ENCODE measurements at regions not wholly inside any gene's neighbourhood (a gene's known extent, or its start where the extent isn't known, plus 50 kb on each side); places are given as distances from the start of the nearest gene placed in this dataset.

DNA sequence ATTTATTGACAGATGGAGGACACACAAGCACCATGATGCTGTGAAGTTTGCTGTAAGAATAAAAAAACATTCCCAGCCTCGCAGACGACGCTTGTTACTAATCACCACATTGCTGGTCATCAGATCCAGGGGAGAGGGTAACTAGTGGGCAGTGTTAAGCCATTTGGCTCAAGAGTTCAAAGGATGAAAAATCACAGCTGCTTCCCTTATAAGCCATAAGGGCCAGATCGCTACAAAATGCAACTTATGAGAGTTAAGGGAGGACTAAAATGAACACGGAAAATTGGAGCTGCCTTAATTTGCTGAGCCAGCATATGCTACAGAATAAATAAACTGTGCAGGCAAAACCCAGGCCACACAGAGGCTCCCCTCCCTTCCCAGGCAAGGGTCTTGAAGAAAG lies 522.6 kb downstream of the TDRD15 start:
- no peak for DNase-seq

DNA sequence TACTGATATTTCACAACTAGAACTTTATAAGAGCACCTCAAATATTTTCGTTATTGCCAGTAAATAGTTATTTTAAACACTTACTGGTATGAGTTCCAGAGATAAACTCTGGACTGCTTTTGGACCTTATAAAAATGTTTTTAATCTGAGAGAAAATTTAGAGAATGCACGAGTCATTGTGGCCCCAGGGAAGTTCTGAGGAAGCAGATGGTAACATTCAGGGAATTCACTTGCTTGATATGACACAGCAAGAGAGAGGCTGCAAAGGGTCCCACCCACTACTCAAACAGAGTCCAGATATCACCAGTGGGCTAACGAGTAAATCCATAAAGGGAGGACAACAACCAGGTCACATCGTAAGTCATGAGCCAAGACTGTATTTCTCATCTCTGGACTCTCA lies 526.8 kb downstream of the TDRD15 start:
- no peak for DNase-seq

DNA sequence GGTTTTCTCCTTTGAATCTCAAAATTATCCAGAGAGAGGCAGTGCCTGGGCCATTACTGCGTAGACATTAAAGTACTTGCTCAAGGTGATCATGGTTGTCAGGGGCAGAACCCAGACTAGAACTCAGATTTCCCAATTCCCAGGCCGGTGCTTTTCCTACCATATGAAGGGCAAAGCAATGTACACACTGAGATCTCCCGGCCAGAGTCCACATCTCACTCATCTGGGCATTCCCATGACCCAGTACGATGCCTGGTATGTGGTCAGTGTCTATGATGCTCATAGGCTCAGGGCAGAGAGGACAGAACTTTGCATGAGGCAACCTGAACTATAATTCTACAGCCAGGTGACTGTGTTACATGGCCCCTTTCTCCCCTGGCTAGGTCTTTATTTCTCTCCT lies 531.4 kb downstream of the TDRD15 start:
- no peak for DNase-seq

DNA sequence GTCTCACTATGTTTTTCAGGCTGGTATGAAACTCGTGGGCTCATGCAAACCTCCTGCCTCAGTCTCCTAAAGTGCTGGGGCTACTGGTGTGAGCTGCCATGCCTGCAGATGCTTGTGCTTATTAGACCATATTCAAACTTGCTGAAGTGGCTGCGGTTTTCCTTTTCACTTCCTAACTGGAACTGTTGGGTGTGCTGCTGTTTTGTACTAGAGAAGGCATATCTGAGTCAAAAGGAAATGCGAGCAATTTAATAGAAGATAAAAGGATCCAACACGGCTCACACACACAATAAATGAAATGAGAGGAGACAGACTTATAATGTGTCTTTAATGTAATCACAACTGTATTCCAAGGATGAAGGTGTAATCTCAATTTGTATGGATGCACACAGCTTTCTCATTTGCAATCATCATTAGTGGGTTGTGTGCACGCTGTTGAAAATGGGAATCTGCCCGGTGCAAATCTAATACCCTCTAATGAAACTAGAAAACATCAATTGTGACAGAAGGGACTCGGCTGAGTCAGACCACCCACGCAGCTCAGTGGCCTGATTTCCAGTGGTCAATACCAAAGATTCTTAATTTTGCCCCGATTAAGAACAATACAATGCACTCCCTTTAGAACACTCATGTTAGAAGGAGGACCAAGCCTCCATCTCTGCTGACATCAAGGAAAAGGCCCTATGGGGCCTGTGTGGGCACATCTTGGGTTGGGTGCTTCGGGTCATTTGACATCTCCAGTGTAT lies 532.7 kb downstream of the TDRD15 start:
- no peak for DNase-seq

DNA sequence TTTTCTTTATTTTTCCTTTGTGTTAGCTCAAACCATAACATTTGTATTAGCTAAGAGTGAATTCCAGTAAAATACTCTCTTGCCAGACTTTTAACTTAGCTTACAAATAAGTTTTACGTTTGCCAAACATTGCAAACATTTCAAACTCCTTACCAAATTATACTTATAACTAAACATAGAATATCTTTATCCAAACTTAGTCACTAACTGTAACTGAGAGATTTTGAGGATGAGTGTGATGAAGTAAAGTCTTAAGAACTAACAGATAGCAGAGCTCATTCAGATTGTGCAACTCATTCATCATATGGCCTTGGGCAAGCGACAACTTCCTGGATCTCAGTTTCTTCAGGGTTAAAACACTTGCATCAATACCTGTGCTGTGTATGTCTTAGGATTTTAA lies 533.7 kb downstream of the TDRD15 start:
- no peak for DNase-seq

DNA sequence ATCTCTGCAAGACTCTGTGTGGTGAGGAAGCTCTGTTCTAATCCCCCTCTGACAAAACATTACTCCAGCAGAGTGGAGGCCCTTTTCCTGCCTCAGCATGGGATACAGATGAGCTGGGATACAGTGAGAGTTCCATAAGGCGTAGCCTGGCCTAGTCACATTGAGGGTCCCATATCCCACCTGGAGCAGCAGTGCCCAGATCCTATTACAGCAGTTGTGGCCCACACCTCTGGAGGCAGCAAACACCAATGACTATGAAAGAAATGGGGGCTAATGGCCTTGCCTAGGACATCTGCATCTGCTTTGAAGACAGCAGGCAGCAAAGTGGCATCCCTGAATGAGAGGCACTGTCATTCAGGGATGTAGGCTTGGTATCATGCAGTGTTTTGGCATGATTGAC lies 534.5 kb downstream of the TDRD15 start:
- no peak for DNase-seq

DNA sequence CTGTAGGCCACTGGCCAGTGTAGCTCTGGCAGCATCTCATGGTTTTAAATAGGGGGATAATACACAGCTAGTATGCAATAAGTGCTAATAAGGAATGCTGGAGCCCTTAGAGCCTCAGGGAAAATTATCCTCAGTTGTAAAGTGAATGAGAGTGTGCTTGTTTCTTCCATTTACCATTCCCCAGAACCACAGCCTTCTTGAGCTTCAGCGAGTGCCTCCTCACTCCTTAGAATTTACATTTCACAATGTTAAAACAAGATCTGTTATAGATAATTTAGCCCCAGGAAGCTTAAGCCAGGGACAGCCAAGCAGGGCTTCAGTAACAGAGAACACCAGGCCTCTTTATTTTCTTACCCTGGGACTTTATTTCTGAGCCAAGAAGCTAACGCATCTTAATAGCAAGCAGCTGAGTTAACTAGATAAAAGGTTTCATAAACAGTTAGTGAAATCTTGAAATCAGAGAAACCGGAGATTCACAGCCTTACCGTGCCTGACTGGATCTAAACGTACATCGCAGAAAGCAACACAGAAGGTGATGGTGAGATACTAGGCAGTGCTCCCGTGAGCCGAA lies 535.2 kb downstream of the TDRD15 start:
- DNase-seq = no peak

DNA sequence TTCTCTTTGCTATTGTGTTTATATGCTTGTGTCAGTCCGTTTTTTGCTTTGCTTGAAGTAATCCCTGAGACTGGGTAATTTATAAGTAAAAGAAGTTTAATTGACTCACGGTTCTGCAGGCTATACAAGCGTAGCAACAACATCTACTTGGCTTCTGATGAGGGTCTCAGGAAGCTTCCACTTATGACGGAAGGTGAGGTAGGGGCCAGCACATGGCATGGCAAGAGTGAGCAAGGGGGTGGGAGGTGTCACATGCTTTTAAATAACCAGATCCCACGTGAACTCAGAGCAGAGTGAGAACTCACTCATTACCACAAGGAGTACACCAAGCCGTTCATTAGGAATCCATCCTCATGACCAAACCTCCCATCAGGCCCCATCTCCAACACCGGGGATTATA lies 540.3 kb downstream of the TDRD15 start:
- no peak for DNase-seq

DNA sequence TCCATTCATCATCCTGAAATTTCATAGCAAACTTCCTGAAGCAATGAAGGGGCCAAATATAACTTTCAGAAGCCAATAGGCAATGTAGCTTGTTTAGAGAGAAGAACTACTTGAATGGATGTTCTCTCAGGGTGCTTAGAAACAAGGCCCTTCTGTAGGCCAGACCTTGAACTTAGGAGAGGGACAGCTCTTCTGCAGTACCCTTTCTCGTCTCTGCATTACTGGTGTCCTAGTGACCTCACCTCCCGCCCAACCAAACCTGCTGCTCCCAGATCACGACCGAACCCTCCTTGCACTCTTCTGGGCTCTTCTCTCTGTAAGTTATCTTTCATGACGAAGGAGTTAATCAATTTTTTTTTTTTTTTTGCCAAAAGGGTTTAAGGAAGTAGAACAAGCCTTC lies 543.9 kb downstream of the TDRD15 start:
- DNase-seq = no peak

DNA sequence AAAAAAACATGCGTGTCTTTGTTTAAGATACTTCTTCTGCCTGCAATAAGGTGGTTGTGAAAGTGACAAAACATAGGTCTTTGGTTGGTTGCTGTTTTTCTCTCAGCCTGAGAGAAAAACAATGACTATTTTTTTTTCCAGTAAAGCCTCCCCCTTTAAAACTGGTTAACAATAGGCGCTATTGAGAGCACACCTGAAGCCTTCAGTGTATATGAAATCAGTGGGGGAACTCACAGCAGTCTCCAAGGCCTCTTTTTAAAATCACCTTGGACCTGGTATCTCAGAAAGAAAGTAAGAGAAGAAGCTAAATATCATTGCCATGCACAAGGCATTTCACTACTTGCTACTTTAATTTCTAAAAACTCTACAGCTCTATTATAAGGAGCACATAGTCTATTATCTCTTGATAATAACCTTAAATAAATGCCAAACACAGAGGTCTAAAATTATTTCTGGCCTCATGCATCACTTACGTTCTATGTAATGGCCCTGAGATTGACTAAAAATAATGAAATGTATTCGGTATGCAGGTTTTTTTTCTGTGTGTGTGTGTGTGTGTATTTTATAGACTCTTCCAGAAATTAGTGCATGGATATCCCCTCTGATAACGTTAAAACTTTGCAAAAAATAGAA lies 544.4 kb downstream of the TDRD15 start:
- no peak for DNase-seq

DNA sequence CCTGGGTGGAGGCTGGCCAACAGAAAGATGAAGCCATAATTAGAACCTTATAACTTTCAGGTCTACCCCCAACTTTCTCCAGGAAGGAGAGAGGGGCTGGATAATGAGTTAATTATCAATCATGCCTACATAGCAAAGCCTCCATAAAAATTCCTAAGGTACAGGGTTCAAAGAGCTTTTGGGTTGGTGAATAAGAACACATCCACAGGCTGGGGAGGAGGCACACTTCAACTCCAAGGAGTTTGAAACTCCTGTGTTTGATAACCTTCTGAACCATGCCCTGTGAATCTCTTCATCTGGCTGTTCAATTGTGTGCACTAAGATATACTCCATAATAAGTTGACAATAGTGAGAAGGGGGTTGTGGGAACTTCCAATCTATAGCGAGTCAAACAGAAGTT lies 552.3 kb downstream of the TDRD15 start:
- no peak for DNase-seq

DNA sequence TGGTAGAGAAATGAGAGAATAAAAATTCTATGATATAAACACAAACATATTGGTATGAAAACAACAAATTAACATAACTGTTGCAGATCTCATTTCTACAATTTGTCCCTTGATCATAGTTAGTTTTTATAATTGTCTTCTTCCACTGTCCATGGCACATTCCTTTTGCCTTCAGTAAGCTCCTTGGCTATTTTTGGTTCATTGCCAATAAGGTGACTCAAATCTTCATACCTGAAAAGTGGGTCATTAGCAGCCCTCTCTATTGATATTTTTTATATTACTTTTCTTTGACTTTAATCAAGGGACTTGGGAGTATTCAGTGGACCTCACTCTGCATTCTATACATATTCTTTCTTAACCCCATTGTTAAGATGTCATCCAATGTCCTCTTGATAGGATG lies 552.9 kb downstream of the TDRD15 start:
- DNase-seq = no peak

DNA sequence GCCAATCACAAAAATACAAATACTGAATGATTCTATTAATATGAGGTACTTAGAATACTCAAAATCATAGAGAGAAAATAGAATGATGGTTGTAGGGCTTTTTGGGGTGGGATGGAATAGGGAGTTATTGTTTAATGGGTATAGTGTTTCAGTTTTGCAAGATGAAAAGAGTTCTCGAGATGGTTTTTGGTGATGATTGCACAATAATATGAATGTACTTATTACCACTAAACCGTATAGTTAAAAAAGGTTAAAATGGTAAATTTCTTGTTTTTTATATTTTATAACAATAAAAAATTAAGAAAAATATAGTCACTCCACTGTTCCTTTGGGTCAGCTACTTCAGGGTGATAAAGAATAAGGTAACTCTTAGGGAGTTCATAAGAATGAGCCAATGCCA lies 560.1 kb downstream of the TDRD15 start:
- DNase-seq = no peak

DNA sequence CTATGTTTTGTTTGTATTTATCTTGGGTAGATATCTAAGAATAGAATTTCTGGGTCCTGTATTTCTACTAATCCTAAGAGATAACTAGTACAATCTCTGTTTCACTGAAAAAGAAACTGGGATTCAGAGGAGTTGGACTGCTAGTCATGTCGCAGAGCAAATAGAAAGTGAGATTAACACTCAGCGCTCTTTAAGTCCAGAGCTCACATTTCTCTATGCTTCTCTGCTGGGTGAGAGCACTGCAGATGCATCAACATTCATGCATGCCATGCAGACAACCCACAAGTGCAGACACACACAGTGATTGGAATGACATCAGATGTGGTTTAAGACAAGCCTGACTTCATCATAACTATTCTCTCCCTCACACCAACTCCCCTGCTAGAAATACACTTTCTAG lies 563.8 kb downstream of the TDRD15 start:
- DNase-seq = no peak

DNA sequence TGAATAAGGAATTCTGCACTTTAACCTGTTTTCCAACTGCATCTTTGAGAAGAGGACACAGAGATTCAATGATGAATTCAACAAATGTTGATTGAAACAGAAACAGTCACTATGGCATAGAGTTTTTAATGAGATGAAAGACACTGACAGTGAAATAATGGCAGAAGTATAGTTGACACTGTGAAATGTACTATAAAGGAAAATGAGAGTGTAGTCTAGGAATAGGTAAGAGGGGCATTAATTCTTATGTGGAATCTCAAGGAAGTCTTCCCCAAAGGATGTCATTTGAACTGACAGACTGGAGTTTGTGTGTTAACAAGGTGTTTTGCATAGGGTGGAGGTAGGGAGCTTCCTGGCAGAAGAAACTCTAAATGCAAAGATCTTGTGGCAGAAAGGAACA lies 566.2 kb downstream of the TDRD15 start:
- DNase-seq = no peak

DNA sequence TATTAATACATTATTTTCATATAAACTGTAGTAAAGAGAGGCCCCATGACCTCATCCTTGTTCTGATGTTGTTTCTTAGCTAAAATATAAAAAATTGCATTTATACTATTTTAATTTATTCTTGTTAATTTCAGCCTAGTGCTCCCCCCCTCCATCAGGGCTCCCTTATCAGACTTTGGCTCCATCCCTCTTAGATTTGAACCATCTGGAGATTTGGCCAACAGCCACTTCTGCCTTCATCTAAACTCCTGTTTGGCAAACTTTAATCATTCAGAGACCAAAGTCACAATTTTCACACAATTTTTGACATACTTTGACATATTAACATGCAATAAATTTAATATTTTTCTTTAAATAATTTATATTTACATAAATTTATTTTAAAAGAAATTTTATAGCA lies 569.3 kb downstream of the TDRD15 start:
- no peak for DNase-seq

DNA sequence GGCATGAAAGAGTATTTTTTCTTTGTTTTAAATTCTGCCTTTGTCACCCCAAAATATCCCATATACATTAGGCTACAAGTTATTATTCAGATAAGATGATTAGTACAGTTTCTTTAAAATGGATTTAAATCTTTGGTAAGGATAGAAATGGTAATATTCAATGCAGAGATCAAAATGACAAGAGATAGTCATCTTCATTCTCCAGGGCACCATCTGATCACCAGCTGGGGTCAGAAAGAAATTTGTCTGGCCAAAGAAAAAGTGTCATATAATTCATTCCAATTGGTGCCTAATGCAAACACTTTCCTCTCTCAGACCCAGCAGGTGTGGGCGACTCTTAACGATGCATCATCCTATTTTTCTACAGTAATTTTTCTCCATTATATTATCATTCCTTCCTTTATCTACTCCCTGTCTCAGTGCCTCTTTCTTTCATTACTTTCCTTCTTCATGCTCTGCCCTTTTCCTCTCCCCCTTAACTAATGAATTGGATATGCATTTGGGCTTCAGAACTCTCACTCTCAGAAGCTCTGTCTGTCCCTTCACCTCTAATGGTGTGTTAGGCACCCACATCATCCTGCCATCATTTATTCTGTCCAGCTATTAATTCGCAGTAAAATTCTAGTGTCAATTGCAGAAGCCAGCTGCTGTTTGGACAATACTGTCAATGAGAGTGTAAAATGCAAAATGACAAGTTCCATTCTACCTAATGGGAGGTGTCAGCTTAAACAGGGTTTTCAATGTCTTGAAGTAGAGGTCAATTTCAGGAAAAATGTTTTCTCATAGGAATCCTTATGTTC lies 570.5 kb downstream of the TDRD15 start:
- DNase-seq = no peak

DNA sequence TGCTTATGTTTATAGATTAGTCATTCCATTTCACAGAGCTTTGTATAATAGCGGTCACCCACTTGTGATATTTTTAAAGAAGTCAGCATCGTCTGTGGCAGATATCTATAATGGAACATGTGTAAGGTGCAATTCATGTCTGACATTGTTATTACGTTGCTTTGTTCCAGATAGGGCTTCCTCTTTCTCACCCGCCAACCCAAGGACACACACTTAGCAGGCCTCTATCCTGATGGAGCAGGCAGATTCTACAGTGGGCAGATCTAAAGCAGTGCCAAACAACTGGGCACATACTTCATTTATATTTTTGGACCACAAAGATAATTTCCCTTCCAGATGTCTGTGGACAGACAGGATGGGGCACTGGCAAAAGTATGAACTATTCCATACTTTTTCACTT lies 573.1 kb downstream of the TDRD15 start:
- no peak for DNase-seq

DNA sequence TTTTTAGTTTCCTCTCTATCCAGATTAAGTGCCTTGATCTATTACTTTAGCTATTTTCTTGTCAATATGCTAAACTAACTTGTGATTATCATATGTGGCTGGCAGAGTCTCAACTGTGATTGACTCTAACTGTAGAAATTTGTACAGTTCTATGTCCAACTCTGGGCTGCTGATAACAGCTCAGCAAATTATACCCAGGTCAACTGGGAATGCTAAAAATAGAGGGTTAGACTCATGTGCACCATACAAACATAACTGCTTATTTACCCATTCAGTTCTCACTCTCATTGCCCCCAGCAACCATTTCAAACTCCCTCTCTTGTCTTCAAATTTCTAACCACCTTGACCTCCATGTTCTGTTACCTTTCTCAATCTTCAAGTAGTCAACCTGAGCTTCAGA lies 576.9 kb downstream of the TDRD15 start:
- no peak for DNase-seq

DNA sequence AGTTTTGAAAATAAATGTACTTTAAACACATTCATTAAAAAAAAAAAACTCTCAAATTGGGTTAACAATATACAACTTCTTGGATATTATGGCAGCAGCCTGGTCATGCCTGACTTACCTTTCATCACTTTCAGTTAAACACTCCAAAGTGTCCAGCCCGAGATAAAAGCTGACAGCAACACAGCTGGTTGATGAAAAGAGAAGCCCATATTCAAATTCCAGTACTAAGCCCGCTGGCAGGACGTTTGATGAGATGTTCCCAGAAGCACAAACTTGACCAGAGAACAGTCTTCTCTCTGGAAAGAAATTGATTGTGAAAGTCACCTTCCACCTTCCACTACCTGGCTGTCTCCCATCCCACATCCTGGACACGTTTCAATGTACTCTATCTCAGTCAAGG lies 586.3 kb downstream of the TDRD15 start:
- no peak for DNase-seq

DNA sequence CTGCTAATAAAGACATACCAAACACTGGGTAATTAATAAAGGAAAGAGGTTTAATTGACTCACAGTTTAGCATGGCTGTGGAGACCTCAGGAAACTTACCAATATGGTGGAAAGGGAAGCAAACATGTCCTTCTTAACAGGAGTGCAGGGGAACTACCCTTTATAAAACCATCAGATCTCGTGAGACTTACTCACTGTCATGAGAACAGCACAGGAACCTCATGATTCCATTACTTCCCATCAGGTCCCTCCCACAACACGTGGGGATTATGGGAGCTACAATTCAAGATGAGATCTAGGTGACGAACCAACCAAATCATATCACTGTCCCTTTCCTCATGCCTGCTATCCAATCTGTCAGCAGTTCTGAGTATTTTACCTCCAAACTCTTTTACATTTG lies 586.7 kb downstream of the TDRD15 start:
- DNase-seq = no peak

DNA sequence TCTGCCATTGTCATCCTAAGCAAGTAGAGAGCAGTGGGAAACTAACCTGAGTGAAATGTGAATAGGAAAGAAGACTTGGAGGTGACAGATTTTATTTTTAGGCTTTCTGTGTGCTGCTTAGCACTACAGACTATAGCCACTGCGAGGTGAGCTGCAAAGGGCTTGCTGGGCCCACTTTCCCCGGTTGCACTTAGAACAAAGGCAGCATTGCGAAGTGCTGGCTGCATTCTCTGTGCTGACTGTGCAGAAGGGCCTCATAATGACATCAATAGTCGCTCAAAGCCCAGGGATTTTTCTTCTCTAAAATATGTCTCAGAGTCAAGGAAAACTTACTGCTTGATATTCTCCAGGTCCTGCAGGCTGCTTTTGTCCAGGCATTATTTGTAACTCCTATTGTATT lies 592.1 kb downstream of the TDRD15 start:
- DNase-seq = no peak

DNA sequence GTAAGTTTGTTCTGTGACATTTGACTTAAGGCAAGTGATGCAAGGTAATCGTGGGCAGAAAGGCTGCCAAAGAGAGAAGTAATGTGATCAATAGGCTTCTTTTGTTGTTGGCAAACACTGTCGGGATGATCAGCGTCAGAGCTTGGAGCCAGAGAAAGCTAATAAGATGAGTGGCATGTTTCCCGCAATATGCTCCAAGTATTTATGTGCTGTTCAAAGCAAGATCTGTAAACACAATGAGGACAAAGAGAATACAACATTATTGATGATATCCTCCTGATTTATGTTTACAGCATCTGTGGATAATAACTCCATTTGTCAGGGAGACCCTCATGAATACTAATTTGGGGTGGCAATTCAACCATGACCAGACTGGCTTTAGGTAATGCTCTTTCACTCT lies 603.3 kb downstream of the TDRD15 start:
- DNase-seq = no peak

DNA sequence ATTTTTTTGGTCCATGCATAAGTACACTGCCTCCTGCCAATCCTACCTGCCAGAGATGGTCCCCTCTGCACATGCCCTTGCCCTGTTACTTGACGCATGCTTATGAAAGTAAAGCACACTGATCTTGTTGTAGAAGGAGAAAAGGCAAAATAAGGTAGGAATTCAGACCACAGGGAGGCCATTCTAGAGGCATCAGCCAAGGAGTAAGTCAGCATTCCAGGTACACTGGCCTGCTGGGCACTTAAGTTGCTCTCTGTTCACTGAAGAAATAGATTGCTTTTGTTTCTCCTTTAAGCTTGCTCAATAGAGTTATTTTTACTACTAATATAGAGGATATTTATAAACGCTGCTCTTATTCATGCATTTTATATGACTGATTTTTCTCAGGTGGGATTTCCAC lies 604.4 kb downstream of the TDRD15 start:
- DNase-seq = no peak
